GM06990 (cell line): ENCODE measurements at regions not wholly inside any gene's neighbourhood (a gene's known extent, or its start where the extent isn't known, plus 50 kb on each side); places are given as distances from the start of the nearest gene placed in this dataset.
A peak's percentile ranks its signal among the peaks of the same experiment; 100 is the strongest.

Experiments used
- DNase-seq: peaks from one replicate; pipeline ENCODE4 v3.0.0-alpha.2; 2011; ENCODE audit not compliant: insufficient read length; ENCODE audit errors: extremely low read depth
- H3K27me3 ChIP-seq: replicated peaks from 2 replicates; pipeline ENCODE4 v1.6.0; 2011; ENCODE audit warnings: low read length; ENCODE audit not compliant: control insufficient read depth, insufficient read depth
- H3K36me3 ChIP-seq: 2 replicates; pipeline ENCODE4 v1.5.1; 2011; ENCODE audit warnings: low read length; ENCODE audit not compliant: control insufficient read depth, insufficient read depth
- H3K4me3 ChIP-seq: replicated peaks from 2 replicates; pipeline ENCODE4 v1.5.1; 2011; ENCODE audit warnings: low read depth, mild to moderate bottlenecking, control low read depth, low read length
- TF ChIP-seq, protein P1 (sequence below): IDR thresholded peaks from 2 replicates; pipeline ENCODE4 v1.5.1; 2011; ENCODE audit warnings: low read length, control low read depth, mild to moderate bottlenecking, inconsistent platforms; ENCODE audit not compliant: insufficient read depth, poor library complexity, severe bottlenecking

- Histone ChIP-seq H3K27me3 (no peaks in the 10 kb centered on the region; the same call in none of the 2 replicates), H3K4me3 (no peak overlapping the region), H3K36me3 (no peaks in the 10 kb centered on the region)
- no peak for DNase-seq
- TF ChIP-seq, protein P1, sequence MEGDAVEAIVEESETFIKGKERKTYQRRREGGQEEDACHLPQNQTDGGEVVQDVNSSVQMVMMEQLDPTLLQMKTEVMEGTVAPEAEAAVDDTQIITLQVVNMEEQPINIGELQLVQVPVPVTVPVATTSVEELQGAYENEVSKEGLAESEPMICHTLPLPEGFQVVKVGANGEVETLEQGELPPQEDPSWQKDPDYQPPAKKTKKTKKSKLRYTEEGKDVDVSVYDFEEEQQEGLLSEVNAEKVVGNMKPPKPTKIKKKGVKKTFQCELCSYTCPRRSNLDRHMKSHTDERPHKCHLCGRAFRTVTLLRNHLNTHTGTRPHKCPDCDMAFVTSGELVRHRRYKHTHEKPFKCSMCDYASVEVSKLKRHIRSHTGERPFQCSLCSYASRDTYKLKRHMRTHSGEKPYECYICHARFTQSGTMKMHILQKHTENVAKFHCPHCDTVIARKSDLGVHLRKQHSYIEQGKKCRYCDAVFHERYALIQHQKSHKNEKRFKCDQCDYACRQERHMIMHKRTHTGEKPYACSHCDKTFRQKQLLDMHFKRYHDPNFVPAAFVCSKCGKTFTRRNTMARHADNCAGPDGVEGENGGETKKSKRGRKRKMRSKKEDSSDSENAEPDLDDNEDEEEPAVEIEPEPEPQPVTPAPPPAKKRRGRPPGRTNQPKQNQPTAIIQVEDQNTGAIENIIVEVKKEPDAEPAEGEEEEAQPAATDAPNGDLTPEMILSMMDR = no peak
Observed at GRCh38 chr17:73954951-73955350, 248.5 kb upstream of the RPL38 start.

GRCh38 chr17:73955616-73956015 is 247.9 kb upstream of the RPL38 start:
- no peak overlapping the region for H3K4me3 ChIP-seq
- no peak for DNase-seq
- H3K36me3 ChIP-seq = no peaks in the 10 kb centered on the region
- TF ChIP-seq, protein P1 = no peak
- no peaks in the 10 kb centered on the region; the same call in none of the 2 replicates for H3K27me3 ChIP-seq

GRCh38 chr17:73956169-73956568 is 247.3 kb upstream of the RPL38 start:
- Histone ChIP-seq H3K36me3 (no peaks in the 10 kb centered on the region), H3K4me3 (no peak overlapping the region), H3K27me3 (no peaks in the 10 kb centered on the region; the same call in none of the 2 replicates)
- TF ChIP-seq, protein P1 = no peak
- no peak for DNase-seq

- H3K27me3 ChIP-seq = no peaks in the 10 kb centered on the region; the same call in none of the 2 replicates
- DNase-seq = no peak
- H3K4me3 ChIP-seq = no peak overlapping the region
- TF ChIP-seq, protein P1 = peak; percentile 76
- no peaks in the 10 kb centered on the region for H3K36me3 ChIP-seq
Observed at GRCh38 chr17:73956595-73957465, 246.6 kb upstream of the RPL38 start.

GRCh38 chr17:73957564-73957963 is 245.9 kb upstream of the RPL38 start:
- H3K27me3 ChIP-seq = no peaks in the 10 kb centered on the region; the same call in none of the 2 replicates
- no peak overlapping the region for H3K4me3 ChIP-seq
- TF ChIP-seq, protein P1 = no peak
- DNase-seq = no peak
- no peaks in the 10 kb centered on the region for H3K36me3 ChIP-seq
